ENCODE measurements at regions not wholly inside any gene's neighbourhood (a gene's known extent, or its start where the extent isn't known, plus 50 kb on each side); places are given as distances from the start of the nearest gene placed in this dataset.

DNA sequence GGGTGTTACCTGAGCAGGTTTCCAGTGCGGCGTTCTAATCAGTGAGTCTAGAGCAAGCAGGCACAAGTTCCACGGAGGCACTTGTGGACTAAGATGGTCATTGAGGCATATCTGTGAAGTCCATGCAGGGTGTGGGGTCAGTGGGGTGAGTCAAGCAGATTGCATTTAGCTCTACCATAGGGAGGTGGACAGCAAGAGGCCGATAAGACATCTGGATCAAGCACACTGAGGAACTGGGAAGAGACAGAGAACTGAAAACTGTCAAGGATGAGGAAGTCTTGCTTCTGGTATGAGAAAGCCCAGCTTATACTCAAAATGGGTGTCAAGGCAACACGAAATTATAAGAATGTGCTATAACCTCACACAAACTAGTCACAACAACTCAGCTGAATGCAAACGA is 61.2 kb upstream of the SLC39A10 start:
- Histone ChIP-seq H2BK120ac (ENCODE audit: insufficient read depth, low read length, poor library complexity) (no peak overlapping the region), H3K23ac (ENCODE audit: low read length) (no peak overlapping the region), H3K79me2 (ENCODE audit: control insufficient read depth, insufficient read depth, low read length, poor library complexity) (no peaks in the 10 kb centered on the region), H3K9ac (ENCODE audit: low read length) (no peak overlapping the region), H3K14ac (ENCODE audit: low read length) (no peak overlapping the region), H2AK5ac (ENCODE audit: low read length) (no peak overlapping the region), H3K27ac (ENCODE audit: low read depth, low read length) (no peak overlapping the region), H3K4ac (ENCODE audit: low read depth, low read length) (no peak overlapping the region), H3K4me2 (ENCODE audit: low read length) (no peak overlapping the region), H3K79me1 (ENCODE audit: low read length) (no peaks in the 10 kb centered on the region), H3K18ac (ENCODE audit: low read length) (no peak overlapping the region), H3K9me3 (ENCODE audit: insufficient read depth, low read depth, low read length) (no peaks in the 10 kb centered on the region), H3K4me1 (ENCODE audit: control insufficient read depth in 1 of 2, insufficient read depth in 2 of 2, low read length in 2 of 2) (peaks cover 0 to 4% of the 10 kb centered on the region in 2 experiments), H2AFZ (ENCODE audit: insufficient read depth, low read length, poor library complexity) (no peak overlapping the region), H3K4me3 (ENCODE audit: low read depth, low read length) (no peak overlapping the region), H4K8ac (ENCODE audit: low read depth, low read length) (no peak overlapping the region), H4K12ac (ENCODE audit: low read depth, low read length) (no peak overlapping the region), H2BK5ac (ENCODE audit: low read depth, low read length, poor library complexity) (no peak overlapping the region), H2BK12ac (ENCODE audit: low read length) (no peak overlapping the region), H4K91ac (ENCODE audit: low read depth, low read length) (no peak overlapping the region), H3K36me3 (ENCODE audit: control insufficient read depth in 1 of 2, insufficient read depth in 2 of 2, low read length in 2 of 2) (no peaks in the 10 kb centered on the region), H3K27me3 (ENCODE audit: insufficient read depth, low read length) (no peaks in the 10 kb centered on the region)
- WGBS (ENCODE audit: extremely low coverage, insufficient coverage, insufficient read length): no CpG with 5 or more reads among the region's 6 CpGs
- DNase-seq: peak; percentile 27 to 87

DNA sequence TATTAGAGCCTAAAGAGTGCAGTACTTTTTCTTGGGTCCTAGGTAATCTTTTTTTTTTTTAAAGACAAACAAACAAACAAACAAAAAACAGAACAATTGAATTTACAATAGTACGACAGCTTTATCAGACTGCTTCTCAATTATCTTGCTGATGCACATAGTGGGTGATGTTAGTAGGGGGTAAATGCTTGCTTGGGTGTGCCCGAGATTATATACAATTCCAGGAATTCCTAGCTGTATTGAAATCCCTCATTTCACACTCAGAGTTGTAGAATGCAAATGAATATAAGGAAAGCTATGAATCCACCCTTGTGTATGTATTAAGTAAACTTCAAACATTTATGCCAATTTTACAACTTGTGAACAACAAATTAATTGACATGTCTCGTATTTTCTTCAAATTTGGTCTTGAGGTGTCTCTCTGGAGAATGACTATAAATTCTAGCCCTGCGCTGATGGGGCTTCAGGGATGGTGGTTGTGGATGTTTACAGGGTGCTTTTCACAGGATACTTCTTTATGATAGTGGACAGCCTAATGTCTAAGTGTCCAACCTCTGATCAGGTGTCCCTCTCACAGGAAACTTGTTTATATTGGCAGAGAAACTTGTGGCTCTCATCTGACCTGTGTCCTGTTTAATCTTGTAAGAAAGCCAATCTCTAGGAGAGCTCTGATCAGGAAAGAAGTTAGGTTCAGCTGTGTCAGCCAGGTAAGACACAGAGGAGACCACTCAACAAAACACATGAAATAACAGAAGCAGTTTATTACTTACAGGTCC is 61.9 kb upstream of the SLC39A10 start:
- Histone ChIP-seq H3K23ac (ENCODE audit: low read length) (no peak overlapping the region), H2BK5ac (ENCODE audit: low read depth, low read length, poor library complexity) (no peak overlapping the region), H3K4me2 (ENCODE audit: low read length) (no peak overlapping the region), H2BK12ac (ENCODE audit: low read length) (peak overlapping the region; percentile 31), H3K9me3 (ENCODE audit: insufficient read depth, low read depth, low read length) (no peaks in the 10 kb centered on the region), H4K12ac (ENCODE audit: low read depth, low read length) (no peak overlapping the region), H2AK5ac (ENCODE audit: low read length) (no peak overlapping the region), H2BK120ac (ENCODE audit: insufficient read depth, low read length, poor library complexity) (no peak overlapping the region), H4K91ac (ENCODE audit: low read depth, low read length) (no peak overlapping the region), H3K4me3 (ENCODE audit: low read depth, low read length) (no peak overlapping the region), H4K8ac (ENCODE audit: low read depth, low read length) (no peak overlapping the region), H3K27ac (ENCODE audit: low read depth, low read length) (no peak overlapping the region), H3K27me3 (ENCODE audit: insufficient read depth, low read length) (no peaks in the 10 kb centered on the region), H3K18ac (ENCODE audit: low read length) (no peak overlapping the region), H3K9ac (ENCODE audit: low read length) (no peak overlapping the region), H3K14ac (ENCODE audit: low read length) (no peak overlapping the region), H3K4me1 (ENCODE audit: control insufficient read depth in 1 of 2, insufficient read depth in 2 of 2, low read length in 2 of 2) (no peaks in the 10 kb centered on the region), H3K79me1 (ENCODE audit: low read length) (no peaks in the 10 kb centered on the region), H3K4ac (ENCODE audit: low read depth, low read length) (no peak overlapping the region), H3K79me2 (ENCODE audit: control insufficient read depth, insufficient read depth, low read length, poor library complexity) (no peaks in the 10 kb centered on the region), H2AFZ (ENCODE audit: insufficient read depth, low read length, poor library complexity) (no peak overlapping the region), H3K36me3 (ENCODE audit: control insufficient read depth in 1 of 2, insufficient read depth in 2 of 2, low read length in 2 of 2) (no peaks in the 10 kb centered on the region)
- peak; percentile 6 to 76 for DNase-seq
- WGBS (ENCODE audit: extremely low coverage, insufficient coverage, insufficient read length): no CpG with 5 or more reads among the region's 4 CpGs

DNA sequence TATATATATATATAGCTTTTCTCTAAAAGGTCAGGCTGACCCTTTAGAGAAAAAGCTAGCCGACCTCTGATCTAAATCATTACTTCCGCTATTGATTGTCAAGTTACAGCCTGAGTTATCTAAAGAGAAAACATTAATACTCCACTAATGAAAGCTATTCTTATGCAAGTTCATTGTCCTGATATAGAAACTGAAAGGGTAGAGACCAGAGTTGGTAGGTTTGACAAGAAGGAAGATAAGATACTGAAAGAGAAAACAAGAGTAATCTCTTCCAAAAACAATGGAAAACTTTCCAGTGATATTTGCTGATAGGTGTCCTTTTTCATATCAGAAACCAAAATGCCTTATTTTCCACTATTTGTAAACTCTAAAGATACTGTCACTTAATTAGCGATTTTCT is 62.8 kb upstream of the SLC39A10 start:
- no peak overlapping the region for H2BK12ac ChIP-seq (ENCODE audit: low read length)
- H4K12ac ChIP-seq (ENCODE audit: low read depth, low read length): no peak overlapping the region
- no peaks in the 10 kb centered on the region for H3K79me2 ChIP-seq (ENCODE audit: control insufficient read depth, insufficient read depth, low read length, poor library complexity)
- H3K4me3 ChIP-seq (ENCODE audit: low read depth, low read length): no peak overlapping the region
- H3K36me3 ChIP-seq (ENCODE audit: control insufficient read depth in 1 of 2, insufficient read depth in 2 of 2, low read length in 2 of 2): no peaks in the 10 kb centered on the region
- H4K91ac ChIP-seq (ENCODE audit: low read depth, low read length): no peak overlapping the region
- H3K27me3 ChIP-seq (ENCODE audit: insufficient read depth, low read length): no peaks in the 10 kb centered on the region
- DNase-seq: no peak
- H2BK5ac ChIP-seq (ENCODE audit: low read depth, low read length, poor library complexity): no peak overlapping the region
- H3K79me1 ChIP-seq (ENCODE audit: low read length): no peaks in the 10 kb centered on the region
- no peak overlapping the region for H3K4me2 ChIP-seq (ENCODE audit: low read length)
- H3K9ac ChIP-seq (ENCODE audit: low read length): no peak overlapping the region
- H3K14ac ChIP-seq (ENCODE audit: low read length): no peak overlapping the region
- no peak overlapping the region for H2BK120ac ChIP-seq (ENCODE audit: insufficient read depth, low read length, poor library complexity)
- no peak overlapping the region for H4K8ac ChIP-seq (ENCODE audit: low read depth, low read length)
- no CpG with 5 or more reads among the region's 3 CpGs for WGBS (ENCODE audit: extremely low coverage, insufficient coverage, insufficient read length)
- no peaks in the 10 kb centered on the region for H3K9me3 ChIP-seq (ENCODE audit: insufficient read depth, low read depth, low read length)
- no peak overlapping the region for H3K4ac ChIP-seq (ENCODE audit: low read depth, low read length)
- H3K18ac ChIP-seq (ENCODE audit: low read length): no peak overlapping the region
- no peaks in the 10 kb centered on the region for H3K4me1 ChIP-seq (ENCODE audit: control insufficient read depth in 1 of 2, insufficient read depth in 2 of 2, low read length in 2 of 2)
- no peak overlapping the region for H2AFZ ChIP-seq (ENCODE audit: insufficient read depth, low read length, poor library complexity)
- no peak overlapping the region for H2AK5ac ChIP-seq (ENCODE audit: low read length)
- H3K27ac ChIP-seq (ENCODE audit: low read depth, low read length): no peak overlapping the region
- no peak overlapping the region for H3K23ac ChIP-seq (ENCODE audit: low read length)

- H4K8ac ChIP-seq (ENCODE audit: low read depth, low read length): peak overlapping the region; percentile 65
- no peak for DNase-seq
- no peaks in the 10 kb centered on the region for H3K27me3 ChIP-seq (ENCODE audit: insufficient read depth, low read length)
- no peaks in the 10 kb centered on the region for H3K4me1 ChIP-seq (ENCODE audit: control insufficient read depth in 1 of 2, insufficient read depth in 2 of 2, low read length in 2 of 2)
- H3K79me1 ChIP-seq (ENCODE audit: low read length): no peaks in the 10 kb centered on the region
- no peak overlapping the region for H3K14ac ChIP-seq (ENCODE audit: low read length)
- no peak overlapping the region for H3K18ac ChIP-seq (ENCODE audit: low read length)
- H2BK5ac ChIP-seq (ENCODE audit: low read depth, low read length, poor library complexity): no peak overlapping the region
- H3K27ac ChIP-seq (ENCODE audit: low read depth, low read length): no peak overlapping the region
- H3K9me3 ChIP-seq (ENCODE audit: insufficient read depth, low read depth, low read length): no peaks in the 10 kb centered on the region
- no peak overlapping the region for H4K91ac ChIP-seq (ENCODE audit: low read depth, low read length)
- no peaks in the 10 kb centered on the region for H3K79me2 ChIP-seq (ENCODE audit: control insufficient read depth, insufficient read depth, low read length, poor library complexity)
- H3K36me3 ChIP-seq (ENCODE audit: control insufficient read depth in 1 of 2, insufficient read depth in 2 of 2, low read length in 2 of 2): no peaks in the 10 kb centered on the region
- no peak overlapping the region for H2AK5ac ChIP-seq (ENCODE audit: low read length)
- no peak overlapping the region for H2AFZ ChIP-seq (ENCODE audit: insufficient read depth, low read length, poor library complexity)
- no peak overlapping the region for H4K12ac ChIP-seq (ENCODE audit: low read depth, low read length)
- H2BK12ac ChIP-seq (ENCODE audit: low read length): no peak overlapping the region
- no CpG with 5 or more reads among the region's 2 CpGs for WGBS (ENCODE audit: extremely low coverage, insufficient coverage, insufficient read length)
- no peak overlapping the region for H3K4me3 ChIP-seq (ENCODE audit: low read depth, low read length)
- H2BK120ac ChIP-seq (ENCODE audit: insufficient read depth, low read length, poor library complexity): no peak overlapping the region
- no peak overlapping the region for H3K4me2 ChIP-seq (ENCODE audit: low read length)
- no peak overlapping the region for H3K4ac ChIP-seq (ENCODE audit: low read depth, low read length)
- H3K9ac ChIP-seq (ENCODE audit: low read length): no peak overlapping the region
- no peak overlapping the region for H3K23ac ChIP-seq (ENCODE audit: low read length)
Observed at GRCh38 chr2:195592105-195592504, 64.9 kb upstream of the SLC39A10 start.

Data from trophoblast cell (in vitro differentiated cells and primary cell).